H1 (cell line): ENCODE measurements at regions not wholly inside any gene's neighbourhood (a gene's known extent, or its start where the extent isn't known, plus 50 kb on each side); places are given as distances from the start of the nearest gene placed in this dataset.

Experiments
- CTCF ChIA-PET: fragments of 300-600 bp; sonication (Branson Sonifier 250); formaldehyde crosslinking; loops from one replicate; lab custom pipeline; 2021; ENCODE audit not compliant: partially characterized antibody; lab: Charles Lee
- POLR2A ChIA-PET: fragments of 300-600 bp; sonication (Branson Sonifier 250); formaldehyde crosslinking; loops from one replicate; lab custom pipeline; 2021; ENCODE audit warnings: inconsistent platforms; ENCODE audit not compliant: partially characterized antibody; lab: Charles Lee
- DNase-seq, 2 experiments: peaks; one replicate each; pipeline versions ENCODE4 v3.0.0 to v3.0.0-alpha.2; 2010 to 2022; ENCODE audit warnings: low spot score in 2 of 2, low read depth in 1 of 2, mixed read lengths in 1 of 2
- FAIRE-seq: peaks from 2 replicates; lab custom pipeline; 2011; peaks lifted over from hg19 to GRCh38; lab: Jason Lieb, UNC
- H2AFZ ChIP-seq: 2 replicates; pipeline ENCODE4 v1.8.1; 2012; ENCODE audit warnings: low read length, inconsistent platforms
- H2AK5ac ChIP-seq: 2 replicates; pipeline ENCODE4 v1.6.1; 2013; ENCODE audit warnings: low read depth, low read length
- H2BK120ac ChIP-seq: replicated peaks from 2 replicates; pipeline ENCODE3; 2013; ENCODE audit warnings: low read depth, low read length, inconsistent platforms
- H2BK12ac ChIP-seq: 2 replicates; pipeline ENCODE4 v1.6.1; 2013; ENCODE audit warnings: low read depth, low read length
- H2BK15ac ChIP-seq: 2 replicates; pipeline ENCODE4 v1.6.1; 2013; ENCODE audit warnings: low read length
- H2BK20ac ChIP-seq: 2 replicates; pipeline ENCODE4 v1.6.1; 2013; ENCODE audit warnings: low read length
- H2BK5ac ChIP-seq: 2 replicates; pipeline ENCODE4 v1.6.1; 2013; ENCODE audit warnings: low read depth, low read length
- H3K14ac ChIP-seq: 2 replicates; pipeline ENCODE4 v1.6.1; 2013; ENCODE audit warnings: inconsistent platforms; ENCODE audit not compliant: insufficient read length
- H3K18ac ChIP-seq: 2 replicates; pipeline ENCODE4 v1.6.1; 2013; ENCODE audit warnings: low read length; ENCODE audit errors: extremely low read depth
- H3K23ac ChIP-seq: 2 replicates; pipeline ENCODE4 v1.6.1; 2013; ENCODE audit warnings: inconsistent platforms; ENCODE audit not compliant: insufficient read length
- H3K23me2 ChIP-seq: 2 replicates; pipeline ENCODE4 v1.6.1; 2013; ENCODE audit warnings: low read depth, low read length
- H3K27ac ChIP-seq: 2 replicates; pipeline ENCODE4 v1.6.1; 2011; ENCODE audit warnings: low read depth, low read length, inconsistent platforms
- H3K27me3 ChIP-seq, 4 experiments: replicated peaks in 1 of 4; 1 replicate in 1 of 4; 2 replicates in 3 of 4; pipeline versions ENCODE4 v1.6.1 to v1.8.1; 2011 to 2013; ENCODE audit warnings: low read length in 3 of 4, mild to moderate bottlenecking in 3 of 4, inconsistent platforms in 2 of 4, mixed read lengths in 2 of 4, moderate library complexity in 1 of 4; ENCODE audit not compliant: control insufficient read depth in 3 of 4, insufficient read depth in 3 of 4; ENCODE audit errors: extremely low read depth in 1 of 4
- H3K36me3 ChIP-seq, 4 experiments: 2 replicates each; pipeline versions ENCODE4 v1.6.1 to v1.8.1; 2011 to 2013; ENCODE audit warnings: mild to moderate bottlenecking in 4 of 4, low read length in 3 of 4, moderate library complexity in 2 of 4, control low read depth in 1 of 4, inconsistent platforms in 1 of 4; ENCODE audit not compliant: insufficient read depth in 4 of 4, control insufficient read depth in 2 of 4
- H3K4ac ChIP-seq: replicated peaks from 2 replicates; pipeline ENCODE3; 2013; ENCODE audit warnings: low read length, low read depth, mixed read lengths, inconsistent platforms; ENCODE audit not compliant: insufficient read length
- H3K4me1 ChIP-seq, 4 experiments: replicated peaks in 1 of 4; 1 replicate in 1 of 4; 2 replicates in 3 of 4; pipeline versions ENCODE4 v1.6.1 to v1.8.1; 2011 to 2013; ENCODE audit warnings: low read length in 3 of 4, inconsistent platforms in 2 of 4, mixed read lengths in 1 of 4; ENCODE audit not compliant: insufficient read depth in 4 of 4, control insufficient read depth in 3 of 4
- H3K4me2 ChIP-seq, 2 experiments: 2 replicates each; pipeline versions ENCODE4 v1.6.1 to v1.8.1; 2011 to 2013; ENCODE audit warnings: low read depth in 2 of 2, low read length in 2 of 2, control low read depth in 1 of 2, inconsistent platforms in 1 of 2, mild to moderate bottlenecking in 1 of 2; ENCODE audit not compliant: insufficient read depth in 1 of 2
- H3K4me3 ChIP-seq, 4 experiments: fragments of 200-600, 300-600 bp in 1 of 4; sonication (generic), shearing (Covaris generic), sonication (Bioruptor Twin) in 1 of 4; 2 replicates each; pipeline versions ENCODE4 v1.5.1 to v1.8.1; 2011 to 2016; ENCODE audit warnings: low read length in 4 of 4, low read depth in 3 of 4, control low read depth in 2 of 4, inconsistent platforms in 2 of 4, mild to moderate bottlenecking in 2 of 4, mixed read lengths in 1 of 4, moderate library complexity in 1 of 4; ENCODE audit not compliant: insufficient read depth in 2 of 4; ENCODE audit errors: extremely low read depth in 1 of 4
- H3K56ac ChIP-seq: replicated peaks from 2 replicates; pipeline ENCODE3; 2013; ENCODE audit warnings: low read depth, mild to moderate bottlenecking, mixed read lengths, low read length, inconsistent platforms; ENCODE audit not compliant: insufficient read length
- H3K79me1 ChIP-seq: 2 replicates; pipeline ENCODE4 v1.6.1; 2013; ENCODE audit warnings: low read depth, low read length, control low read depth
- H3K79me2 ChIP-seq, 2 experiments: 2 replicates each; pipeline versions ENCODE4 v1.6.1 to v1.8.1; 2012 to 2013; ENCODE audit warnings: low read length in 2 of 2, mild to moderate bottlenecking in 2 of 2, inconsistent platforms in 1 of 2; ENCODE audit not compliant: insufficient read depth in 2 of 2, control insufficient read depth in 1 of 2
- H3K9ac ChIP-seq, 4 experiments: replicated peaks in 1 of 4; 1 replicate in 1 of 4; 2 replicates in 3 of 4; pipeline versions ENCODE4 v1.6.1 to v1.8.1; 2011 to 2013; ENCODE audit warnings: low read depth in 3 of 4, low read length in 3 of 4, control low read depth in 2 of 4, mild to moderate bottlenecking in 2 of 4, moderate library complexity in 2 of 4, inconsistent platforms in 1 of 4; ENCODE audit errors: extremely low read depth in 1 of 4
- H3K9me3 ChIP-seq, 2 experiments: 2 replicates each; pipeline versions ENCODE4 v1.6.1 to v1.8.1; 2012 to 2013; ENCODE audit warnings: mild to moderate bottlenecking in 2 of 2, moderate library complexity in 2 of 2, control low read depth in 1 of 2, inconsistent platforms in 1 of 2, low read depth in 1 of 2, low read length in 1 of 2, mixed read lengths in 1 of 2; ENCODE audit not compliant: insufficient read depth in 2 of 2
- H4K20me1 ChIP-seq, 2 experiments: replicated peaks in 1 of 2; 2 replicates each; pipeline versions ENCODE3 to v1.8.1; 2011 to 2013; ENCODE audit warnings: inconsistent platforms in 2 of 2, low read length in 2 of 2, mild to moderate bottlenecking in 1 of 2; ENCODE audit not compliant: insufficient read depth in 2 of 2, control insufficient read depth in 1 of 2
- H4K5ac ChIP-seq: 2 replicates; pipeline ENCODE4 v1.6.1; 2013; ENCODE audit warnings: low read length, low read depth, mixed read lengths, inconsistent platforms; ENCODE audit not compliant: insufficient read length
- H4K8ac ChIP-seq: 2 replicates; pipeline ENCODE4 v1.8.0; 2013; ENCODE audit warnings: mild to moderate bottlenecking, moderate library complexity, low read length, inconsistent platforms; ENCODE audit not compliant: insufficient read depth; ENCODE audit errors: extremely low read depth
- H4K91ac ChIP-seq: replicated peaks from 2 replicates; pipeline ENCODE3; 2013; ENCODE audit warnings: low read length, mixed read lengths, inconsistent platforms; ENCODE audit not compliant: insufficient read length
- CEBPB ChIP-seq: IDR thresholded peaks from 2 replicates; pipeline ENCODE4 v1.6.1; 2012; ENCODE audit warnings: low read depth, low read length
- CHD2 ChIP-seq: IDR thresholded peaks from 2 replicates; pipeline ENCODE4 v1.6.1; 2012; ENCODE audit warnings: low read length, improper control_type of control experiment
- CREB1 ChIP-seq: IDR thresholded peaks from 2 replicates; pipeline ENCODE4 v1.6.1; 2012; ENCODE audit warnings: inconsistent platforms
- CTCF ChIP-seq, 3 experiments: IDR thresholded peaks; 1 replicate in 2 of 3; 2 replicates in 1 of 3; pipeline versions ENCODE4 v1.5.1 to v1.6.1; 2011; ENCODE audit warnings: low read length in 3 of 3, mild to moderate bottlenecking in 3 of 3, inconsistent platforms in 2 of 3, low read depth in 1 of 3, moderate library complexity in 1 of 3; ENCODE audit not compliant: insufficient read depth in 1 of 3; ENCODE audit errors: control extremely low read depth in 1 of 3
- KDM4A ChIP-seq: IDR thresholded peaks from one replicate; pipeline ENCODE4 v1.7.1; 2012; ENCODE audit warnings: low read depth, mild to moderate bottlenecking, moderate library complexity, low read length, inconsistent platforms; ENCODE audit not compliant: severe bottlenecking
- KDM5A ChIP-seq: fragments of 200-600 bp; IDR thresholded peaks from 2 replicates; pipeline ENCODE4 v1.7.1; 2012; ENCODE audit warnings: mild to moderate bottlenecking, low read length, inconsistent platforms, mixed read lengths
- MAX ChIP-seq: IDR thresholded peaks from 2 replicates; pipeline ENCODE4 v1.6.1; 2012; ENCODE audit warnings: inconsistent platforms
- SIX5 ChIP-seq: IDR thresholded peaks from 2 replicates; pipeline ENCODE4 v1.6.1; 2011; ENCODE audit warnings: mild to moderate bottlenecking, low read depth, low read length
- TAF7 ChIP-seq: optimal IDR thresholded peaks from 2 replicates; pipeline ENCODE3; 2011; ENCODE audit warnings: low read depth, mild to moderate bottlenecking, inconsistent platforms, low read length, moderate library complexity, borderline replicate concordance
- TBP ChIP-seq: IDR thresholded peaks from 2 replicates; pipeline ENCODE4 v1.6.1; 2011; ENCODE audit warnings: low read depth, low read length, improper control_type of control experiment
- USF2 ChIP-seq: IDR thresholded peaks from 2 replicates; pipeline ENCODE4 v1.6.1; 2011; ENCODE audit warnings: low read length, improper control_type of control experiment
- ZNF274 ChIP-seq: IDR thresholded peaks from 2 replicates; pipeline ENCODE4 v1.7.0; 2012; ENCODE audit warnings: low read length, borderline replicate concordance; ENCODE audit errors: extremely low read depth
- WGBS, 2 experiments: shearing (Covaris generic) in 1 of 2; methylation state at CpG; one replicate each; pipeline versions ENCODE4 v1.1.6 to v1.1.7; 2013 to 2015; ENCODE audit warnings: low lambda C conversion rate in 2 of 2, mixed read lengths in 2 of 2, inconsistent platforms in 1 of 2, low coverage in 1 of 2, missing lambda C conversion rate in 1 of 2; ENCODE audit not compliant: insufficient replicate concordance in 2 of 2, insufficient coverage in 1 of 2, insufficient read length in 1 of 2; ENCODE audit errors: extremely low coverage in 1 of 2, missing lambda C conversion rate in 1 of 2; 5-methylcytosine and 5-hydroxymethylcytosine counted together

GRCh38 chr13:90732049-90732448 lies 615.4 kb upstream of the MIR17HG start:
- Histone ChIP-seq H3K4me3 (no peak overlapping the region), H4K8ac (no peak overlapping the region), H2AFZ (no peak overlapping the region), H3K36me3 (no peaks in the 10 kb centered on the region), H3K23me2 (no peaks in the 10 kb centered on the region), H2BK5ac (no peak overlapping the region), H3K79me2 (no peaks in the 10 kb centered on the region), H3K27me3 (no peaks in the 10 kb centered on the region), H3K4me2 (no peak overlapping the region), H3K27ac (no peak overlapping the region), H4K91ac (no peak overlapping the region), H3K4ac (no peak overlapping the region), H3K4me1 (no peaks in the 10 kb centered on the region), H2AK5ac (no peak overlapping the region), H3K23ac (no peak overlapping the region), H2BK15ac (no peak overlapping the region), H4K5ac (no peak overlapping the region), H3K18ac (no peak overlapping the region), H3K79me1 (no peaks in the 10 kb centered on the region), H4K20me1 (no peaks in the 10 kb centered on the region), H2BK12ac (no peak overlapping the region), H3K9ac (no peak overlapping the region), H3K14ac (no peak overlapping the region), H2BK120ac (no peak overlapping the region), H3K56ac (no peak overlapping the region), H3K9me3 (0 out of 4 replicates have a peak, but pooled peaks cover 0 to 3% of the 10 kb centered on the region in 2 experiments), H2BK20ac (no peak overlapping the region)
- no peak for FAIRE-seq
- CTCF ChIA-PET = interaction anchor here (0.6 to 2.2 kb wide), 11 partner anchors 8 to 290 kb away, joined by 3 to 18 read pairs (median 4); no protein-coding TSS in a partner anchor
- POLR2A ChIA-PET = no interaction called here
- DNase-seq = peak in 1 of 2 experiments; percentile 58
- 100% methylated on average over 2 of the region's 2 CpGs; no CpG with 5 or more reads in 1 of the 2 experiments for WGBS, 2 experiments
- TF ChIP-seq TBP = no peak
- no peak for TF ChIP-seq USF2
- no peak for TF ChIP-seq KDM4A
- TF ChIP-seq SIX5 = no peak
- no peak for TF ChIP-seq TAF7
- no peak for TF ChIP-seq KDM5A
- no peak for TF ChIP-seq ZNF274
- TF ChIP-seq CEBPB = peak; percentile 76
- peak; percentile 35 to 63 (median 59) for TF ChIP-seq CTCF (IDR thresholded peaks at IDR 0.05; ENCODE audit: control extremely low read depth in 1 of 3, insufficient read depth in 1 of 3, low read depth in 1 of 3, low read length in 3 of 3)
- TF ChIP-seq CHD2 = no peak
- TF ChIP-seq MAX = no peak
- no peak for TF ChIP-seq CREB1
